ENCODE measurements at regions not wholly inside any gene's neighbourhood (a gene's known extent, or its start where the extent isn't known, plus 50 kb on each side); places are given as distances from the start of the nearest gene placed in this dataset.

DNA sequence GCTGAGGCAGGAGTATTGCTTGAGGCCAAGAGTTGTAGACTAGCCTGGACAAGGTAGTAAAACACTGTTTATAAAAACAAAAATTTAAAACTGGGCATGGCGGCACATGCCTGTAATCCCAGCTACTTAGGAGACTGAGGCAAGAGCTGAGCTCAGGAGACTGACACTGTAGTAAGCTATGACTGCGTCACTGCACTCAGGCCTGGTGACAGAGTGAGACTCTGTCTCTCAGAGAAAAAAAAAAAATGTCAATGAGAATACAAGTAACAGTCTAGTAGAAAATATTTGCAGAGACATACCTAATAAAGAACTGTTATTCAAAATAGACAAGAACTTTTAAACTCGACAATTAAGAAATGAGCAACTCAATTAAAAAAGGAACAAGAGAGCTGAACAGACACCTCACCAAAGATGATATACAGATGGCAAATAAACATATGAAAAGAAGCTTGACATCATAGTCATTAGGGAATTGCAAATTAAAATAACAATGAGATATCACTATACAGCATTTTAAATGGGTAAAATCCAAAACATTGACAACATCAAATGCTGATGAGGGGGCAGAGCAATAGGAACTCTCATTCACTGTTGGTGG lies 624.3 kb upstream of the ZEB2 start:
- no peak overlapping the region for H2AFZ ChIP-seq (ENCODE audit: low read depth, low read length, poor library complexity, severe bottlenecking)
- POLR2A ChIA-PET: no interaction called here
- DNase-seq (ENCODE audit: low read depth, low spot score): no peak
- H3K4me2 ChIP-seq (ENCODE audit: low read length): no peak overlapping the region
- H3K9me2 ChIP-seq (ENCODE audit: insufficient read depth): no peaks in the 10 kb centered on the region
- no peaks in the 10 kb centered on the region for H3K36me3 ChIP-seq (ENCODE audit: control insufficient read depth in 1 of 2, insufficient read depth in 2 of 2, low read length in 2 of 2)
- no peak for TF ChIP-seq FOSL1 (IDR thresholded peaks at IDR 0.05; ENCODE audit: low read depth)
- TF ChIP-seq ZNF274 (IDR thresholded peaks at IDR 0.05; ENCODE audit: low read depth, low read length): no peak
- TF ChIP-seq EZH2 (IDR thresholded peaks at IDR 0.05): no peak
- TF ChIP-seq SP1 (IDR thresholded peaks at IDR 0.05; ENCODE audit: low read depth): no peak
- no peak for TF ChIP-seq CEBPB (IDR thresholded peaks at IDR 0.05; ENCODE audit: low read depth)
- TF ChIP-seq RAD21 (IDR thresholded peaks at IDR 0.05; ENCODE audit: low read depth): no peak
- no peak for TF ChIP-seq EZH2phosphoT487 (IDR thresholded peaks at IDR 0.05; ENCODE audit: borderline replicate concordance)
- no peak for TF ChIP-seq POLR2AphosphoS5 (IDR thresholded peaks at IDR 0.05; ENCODE audit: low read depth, low read length)
- no peak for TF ChIP-seq JUND (IDR thresholded peaks at IDR 0.05)
- BruUV-seq (replicated peaks): no TSS peak
- H3K4me3 ChIP-seq (replicated peaks in 1 of 2; ENCODE audit: low read depth in 1 of 2, low read length in 2 of 2): no peak overlapping the region
- no peaks in the 10 kb centered on the region for H3K79me2 ChIP-seq (ENCODE audit: insufficient read depth, low read length)
- CTCF ChIA-PET: no interaction called here
- no peak overlapping the region for H3K9ac ChIP-seq (ENCODE audit: low read length)
- H3K27ac ChIP-seq (ENCODE audit: low read depth, low read length): no peak overlapping the region
- intact Hi-C loops (cut with micrococcal nuclease): no loop called here
- RAD21 ChIA-PET (ENCODE audit: low non-redundant PET in 1 of 2, low total read pairs in 2 of 2, uncharacterized antibody in 2 of 2, unreplicated experiment in 2 of 2): no interaction called here
- H3K9me3 ChIP-seq (ENCODE audit: control insufficient read depth in 1 of 2, insufficient read depth in 1 of 2, low read depth in 1 of 2, low read length in 2 of 2): no peaks in the 10 kb centered on the region
- H3K4me1 ChIP-seq (ENCODE audit: control insufficient read depth in 1 of 2, insufficient read depth in 2 of 2, low read length in 2 of 2): no peaks in the 10 kb centered on the region
- no peak for ATAC-seq
- no peaks in the 10 kb centered on the region for H4K20me1 ChIP-seq (ENCODE audit: insufficient read depth)
- no peaks in the 10 kb centered on the region for H3K27me3 ChIP-seq (ENCODE audit: insufficient read depth, low read length)

GRCh38 chr2:145141981-145142380 lies 622.1 kb upstream of the ZEB2 start:
- Histone ChIP-seq H2AFZ (ENCODE audit: low read depth, low read length, poor library complexity, severe bottlenecking) (no peak overlapping the region), H3K9me2 (ENCODE audit: insufficient read depth) (no peaks in the 10 kb centered on the region), H3K27me3 (ENCODE audit: insufficient read depth, low read length) (no peaks in the 10 kb centered on the region), H3K9ac (ENCODE audit: low read length) (no peak overlapping the region), H3K4me2 (ENCODE audit: low read length) (no peak overlapping the region), H3K27ac (ENCODE audit: low read depth, low read length) (no peak overlapping the region), H3K9me3 (ENCODE audit: control insufficient read depth in 1 of 2, insufficient read depth in 1 of 2, low read depth in 1 of 2, low read length in 2 of 2) (no peaks in the 10 kb centered on the region), H3K4me3 (replicated peaks in 1 of 2; ENCODE audit: low read depth in 1 of 2, low read length in 2 of 2) (no peak overlapping the region), H3K79me2 (ENCODE audit: insufficient read depth, low read length) (no peaks in the 10 kb centered on the region), H3K4me1 (ENCODE audit: control insufficient read depth in 1 of 2, insufficient read depth in 2 of 2, low read length in 2 of 2) (no peaks in the 10 kb centered on the region), H4K20me1 (ENCODE audit: insufficient read depth) (no peaks in the 10 kb centered on the region), H3K36me3 (ENCODE audit: control insufficient read depth in 1 of 2, insufficient read depth in 2 of 2, low read length in 2 of 2) (no peaks in the 10 kb centered on the region)
- TF ChIP-seq, protein P1, sequence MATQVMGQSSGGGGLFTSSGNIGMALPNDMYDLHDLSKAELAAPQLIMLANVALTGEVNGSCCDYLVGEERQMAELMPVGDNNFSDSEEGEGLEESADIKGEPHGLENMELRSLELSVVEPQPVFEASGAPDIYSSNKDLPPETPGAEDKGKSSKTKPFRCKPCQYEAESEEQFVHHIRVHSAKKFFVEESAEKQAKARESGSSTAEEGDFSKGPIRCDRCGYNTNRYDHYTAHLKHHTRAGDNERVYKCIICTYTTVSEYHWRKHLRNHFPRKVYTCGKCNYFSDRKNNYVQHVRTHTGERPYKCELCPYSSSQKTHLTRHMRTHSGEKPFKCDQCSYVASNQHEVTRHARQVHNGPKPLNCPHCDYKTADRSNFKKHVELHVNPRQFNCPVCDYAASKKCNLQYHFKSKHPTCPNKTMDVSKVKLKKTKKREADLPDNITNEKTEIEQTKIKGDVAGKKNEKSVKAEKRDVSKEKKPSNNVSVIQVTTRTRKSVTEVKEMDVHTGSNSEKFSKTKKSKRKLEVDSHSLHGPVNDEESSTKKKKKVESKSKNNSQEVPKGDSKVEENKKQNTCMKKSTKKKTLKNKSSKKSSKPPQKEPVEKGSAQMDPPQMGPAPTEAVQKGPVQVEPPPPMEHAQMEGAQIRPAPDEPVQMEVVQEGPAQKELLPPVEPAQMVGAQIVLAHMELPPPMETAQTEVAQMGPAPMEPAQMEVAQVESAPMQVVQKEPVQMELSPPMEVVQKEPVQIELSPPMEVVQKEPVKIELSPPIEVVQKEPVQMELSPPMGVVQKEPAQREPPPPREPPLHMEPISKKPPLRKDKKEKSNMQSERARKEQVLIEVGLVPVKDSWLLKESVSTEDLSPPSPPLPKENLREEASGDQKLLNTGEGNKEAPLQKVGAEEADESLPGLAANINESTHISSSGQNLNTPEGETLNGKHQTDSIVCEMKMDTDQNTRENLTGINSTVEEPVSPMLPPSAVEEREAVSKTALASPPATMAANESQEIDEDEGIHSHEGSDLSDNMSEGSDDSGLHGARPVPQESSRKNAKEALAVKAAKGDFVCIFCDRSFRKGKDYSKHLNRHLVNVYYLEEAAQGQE (IDR thresholded peaks at IDR 0.05; ENCODE audit: low read depth): no peak
- TF ChIP-seq FOSL1 (IDR thresholded peaks at IDR 0.05; ENCODE audit: low read depth): no peak
- TF ChIP-seq RAD21 (IDR thresholded peaks at IDR 0.05; ENCODE audit: low read depth): no peak
- no peak for TF ChIP-seq ZFX (IDR thresholded peaks at IDR 0.05)
- POLR2A ChIA-PET: no interaction called here
- intact Hi-C loops (cut with micrococcal nuclease): no loop called here
- ATAC-seq (no peak), DNase-seq (ENCODE audit: low read depth, low spot score) (no peak)
- no TSS peak for BruUV-seq (replicated peaks)
- CTCF ChIA-PET: no interaction called here
- RAD21 ChIA-PET (ENCODE audit: low non-redundant PET in 1 of 2, low total read pairs in 2 of 2, uncharacterized antibody in 2 of 2, unreplicated experiment in 2 of 2): no interaction called here
